Activated CD8-positive, alpha-beta memory T cell treated with anti-CD3 and anti-CD28 coated beads for 48 hours (primary cell): ENCODE measurements at regions not wholly inside any gene's neighbourhood (a gene's known extent, or its start where the extent isn't known, plus 50 kb on each side); places are given as distances from the start of the nearest gene placed in this dataset.
A peak's percentile ranks its signal among the peaks of the same experiment; 100 is the strongest.
"Not testable (repeated sequence)": the region's sequence is repeated elsewhere in the genome, so short reads cannot be mapped to it uniquely, and the experiment has no call there.

ENCODE experiments used
- DNase-seq, 3 experiments: peaks; one replicate each; pipeline ENCODE4 v3.0.0-alpha.2; 2020; ENCODE audit warnings: low read depth in 2 of 3, low spot score in 2 of 3

- not testable (repeated sequence) for DNase-seq
Measured at GRCh38 chr15:22238959-22239805, 158.9 kb downstream of the OR4M2 start.

GRCh38 chr15:22239806-22240180, 159.5 kb downstream of the OR4M2 start:
- DNase-seq, result no peak

GRCh38 chr15:22240403-22240802, 160.1 kb downstream of the OR4M2 start:
- no peak for DNase-seq

GRCh38 chr15:22240986-22241385, 160.7 kb downstream of the OR4M2 start:
- no peak for DNase-seq

GRCh38 chr15:22241451-22241850, 161.1 kb downstream of the OR4M2 start:
- no peak for DNase-seq

GRCh38 chr15:22242311-22242710, 162.0 kb downstream of the OR4M2 start:
- not testable (repeated sequence) for DNase-seq

GRCh38 chr15:22243440-22244130, 163.3 kb downstream of the OR4M2 start:
- DNase-seq, result no peak

- DNase-seq, result not testable (repeated sequence)
Measured at GRCh38 chr15:22249511-22249910, 169.2 kb downstream of the OR4M2 start.

GRCh38 chr15:22250501-22251290, 170.4 kb downstream of the OR4M2 start:
- not testable (repeated sequence) for DNase-seq

- no peak for DNase-seq
Measured at GRCh38 chr15:22251422-22251821, 171.1 kb downstream of the OR4M2 start.

GRCh38 chr15:22252047-22252446, 171.7 kb downstream of the OR4M2 start:
- not testable (repeated sequence) for DNase-seq

- DNase-seq, result not testable (repeated sequence)
Measured at GRCh38 chr15:22252521-22252920, 172.2 kb downstream of the OR4M2 start.

- not testable (repeated sequence) for DNase-seq
Measured at GRCh38 chr15:22253002-22253675, 172.8 kb downstream of the OR4M2 start.

- DNase-seq, result peak in 1 of 3 experiments; percentile 14
Measured at GRCh38 chr15:22253676-22254408, 173.5 kb downstream of the OR4M2 start.

GRCh38 chr15:22254409-22255045, 174.2 kb downstream of the OR4M2 start:
- DNase-seq, result not testable (repeated sequence)

- not testable (repeated sequence) for DNase-seq
Measured at GRCh38 chr15:22255606-22256005, 175.3 kb downstream of the OR4M2 start.

GRCh38 chr15:22256389-22257046, 176.2 kb downstream of the OR4M2 start:
- DNase-seq, result not testable (repeated sequence)

- no peak for DNase-seq
Measured at GRCh38 chr15:22257047-22258008, 177.0 kb downstream of the OR4M2 start.
